DMS53 (cell line): ENCODE measurements at regions not wholly inside any gene's neighbourhood (a gene's known extent, or its start where the extent isn't known, plus 50 kb on each side); places are given as distances from the start of the nearest gene placed in this dataset.
A peak's percentile ranks its signal among the peaks of the same experiment; 100 is the strongest.
"Not testable (repeated sequence)": the region's sequence is repeated elsewhere in the genome, so short reads cannot be mapped to it uniquely, and the experiment has no call there.

ENCODE experiments used
- DNase-seq: peaks from one replicate; lab custom pipeline; 2025; lab: John Stamatoyannopoulos, UW

DNA sequence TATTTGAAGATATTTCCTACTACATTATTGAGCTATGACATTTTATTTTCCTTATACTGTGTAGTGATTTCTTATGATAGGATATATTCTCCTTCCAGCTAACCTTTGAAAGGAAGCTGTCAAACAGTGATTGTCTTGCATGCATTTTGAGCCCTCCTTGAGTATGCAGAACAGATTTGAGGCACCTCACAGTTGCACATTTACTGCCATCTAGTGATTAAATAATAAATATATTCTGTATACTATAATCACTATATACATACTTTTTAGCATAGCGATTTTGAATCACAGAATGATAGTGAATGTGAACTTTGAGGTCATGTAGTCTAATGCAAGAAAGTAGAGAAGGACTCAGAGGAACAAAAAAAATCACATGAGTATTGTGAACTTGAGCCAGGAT lies 268.4 kb upstream of the CDH19 start:
- peak; percentile 69 for DNase-seq

DNA sequence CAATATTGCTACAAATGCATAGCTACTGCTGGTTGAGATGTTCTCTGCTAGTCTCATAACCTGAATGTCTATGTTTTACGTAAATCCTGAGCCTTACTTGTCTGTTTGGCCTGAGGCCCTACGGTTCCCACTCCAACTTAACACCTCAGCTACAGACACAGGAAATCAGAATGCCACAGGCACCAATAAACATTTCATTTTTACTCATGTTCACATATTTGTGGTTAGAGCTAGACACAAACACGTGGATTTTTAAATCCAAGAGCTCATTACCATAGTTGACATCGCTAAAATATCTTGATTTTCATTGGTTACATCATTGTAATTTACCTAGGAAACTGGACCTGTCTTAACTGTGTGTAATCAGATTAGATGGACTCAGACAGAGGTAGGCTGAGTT lies 263.8 kb upstream of the CDH19 start:
- DNase-seq: no peak

DNA sequence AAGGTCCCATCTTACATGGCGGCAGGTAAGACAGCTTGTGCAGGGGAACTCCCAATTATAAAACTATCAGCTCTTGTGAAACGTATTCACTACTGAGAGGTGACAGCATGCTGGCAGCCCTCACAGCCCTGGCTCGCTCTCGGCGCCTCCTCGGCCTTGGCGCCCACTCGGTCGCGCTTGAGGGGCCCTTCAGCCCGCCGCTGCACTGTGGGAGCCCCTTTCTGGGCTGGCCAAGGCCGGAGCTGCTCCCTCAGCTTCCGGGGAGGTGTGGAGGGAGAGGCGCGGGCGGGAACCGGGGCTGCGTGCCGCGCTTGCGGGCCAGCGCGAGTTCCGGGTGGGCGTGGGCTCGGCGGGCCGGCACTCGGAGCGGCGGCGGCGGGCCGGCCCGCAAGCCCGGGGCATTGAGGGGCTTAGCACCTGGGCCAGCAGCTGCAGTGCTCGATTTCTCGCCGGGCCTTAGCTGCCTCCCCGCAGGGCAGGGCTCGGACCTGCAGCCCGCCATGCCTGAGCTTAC lies 262.6 kb upstream of the CDH19 start:
- DNase-seq: not testable (repeated sequence)

DNA sequence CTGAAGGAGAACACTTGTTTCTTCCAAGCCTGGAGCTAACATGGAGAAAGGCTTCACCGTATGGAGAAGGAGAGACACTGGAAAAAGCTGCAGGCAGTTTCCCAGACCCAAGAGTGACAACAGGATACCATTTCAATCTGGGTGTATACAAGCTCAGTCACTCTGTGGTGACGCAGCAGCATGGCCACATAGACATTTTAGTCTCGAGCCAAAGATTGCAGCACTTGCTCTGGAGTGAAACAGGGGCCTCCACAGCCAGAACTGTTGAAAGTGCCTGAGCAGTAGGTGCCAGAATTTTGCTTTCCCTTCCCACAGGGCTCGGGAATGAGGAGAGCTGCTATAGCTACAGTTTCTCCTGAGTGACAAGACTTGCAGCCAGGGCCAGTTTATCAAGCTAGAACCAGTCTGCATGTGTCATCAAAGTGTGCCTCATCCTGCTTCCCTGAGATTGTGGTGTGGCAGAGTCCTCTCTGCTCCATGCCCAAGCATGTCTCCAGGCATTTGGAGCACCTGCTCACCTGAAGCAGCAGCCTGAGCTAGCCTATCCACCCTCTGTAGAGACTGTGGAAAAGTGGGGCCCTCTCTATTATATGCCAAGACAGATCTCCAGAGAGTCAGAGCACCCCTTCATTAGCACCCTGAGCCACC lies 234.6 kb upstream of the CDH19 start:
- peak; percentile 50 for DNase-seq

DNA sequence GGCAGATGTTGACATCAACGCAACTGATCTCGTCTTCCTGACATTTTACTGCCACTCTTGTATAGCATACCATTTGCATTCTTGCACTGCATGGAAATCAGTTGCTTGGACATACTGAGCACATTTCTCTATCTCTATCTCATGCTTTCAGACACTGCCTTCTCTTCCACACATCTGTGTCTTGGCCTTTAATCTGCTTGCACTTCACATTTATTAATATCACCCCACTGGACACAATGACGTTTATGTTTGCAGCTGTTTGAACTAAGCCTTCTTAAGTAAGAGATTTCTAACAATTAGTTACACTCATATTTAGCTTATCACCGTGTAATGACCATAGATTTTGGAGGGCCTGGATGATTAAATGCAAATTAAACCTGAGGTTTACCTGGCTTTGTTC lies 229.8 kb upstream of the CDH19 start:
- DNase-seq: no peak

DNA sequence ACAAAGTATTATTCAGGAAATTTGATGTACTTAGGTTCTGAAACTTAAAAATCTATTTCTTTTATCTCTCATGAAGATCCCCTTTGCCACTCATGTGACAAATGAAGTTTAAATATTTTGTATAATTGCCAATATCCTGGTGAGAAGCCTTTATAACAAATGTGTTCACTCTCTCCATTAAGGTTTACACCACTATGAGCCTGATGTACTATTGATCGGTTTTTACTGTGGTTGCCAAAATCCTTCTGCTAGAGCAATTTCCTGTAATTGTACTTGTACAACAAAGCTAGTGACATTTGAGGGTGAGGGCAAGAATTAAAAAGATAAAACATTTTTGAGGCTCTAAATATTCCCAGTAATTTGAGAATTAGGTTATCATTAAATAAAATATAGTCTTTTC lies 222.3 kb upstream of the CDH19 start:
- DNase-seq: no peak

DNA sequence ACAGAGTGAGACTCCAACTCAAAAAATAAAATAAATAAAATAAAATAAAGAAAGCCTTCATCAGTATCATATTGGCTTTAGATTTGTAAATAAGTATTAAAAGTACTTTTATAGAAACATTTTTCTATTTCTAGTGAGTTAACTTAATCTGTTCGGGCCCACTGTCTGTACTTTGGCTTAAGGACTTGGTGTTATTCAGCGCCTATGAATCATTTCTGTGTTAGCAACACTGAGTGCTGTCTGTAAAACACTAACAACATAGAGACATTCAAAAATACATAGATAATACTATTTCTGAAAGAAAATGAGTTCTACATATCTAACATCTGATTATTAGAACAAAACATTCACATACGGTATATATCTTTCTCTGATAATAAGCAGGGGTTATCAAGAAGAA lies 221.5 kb upstream of the CDH19 start:
- DNase-seq: no peak

DNA sequence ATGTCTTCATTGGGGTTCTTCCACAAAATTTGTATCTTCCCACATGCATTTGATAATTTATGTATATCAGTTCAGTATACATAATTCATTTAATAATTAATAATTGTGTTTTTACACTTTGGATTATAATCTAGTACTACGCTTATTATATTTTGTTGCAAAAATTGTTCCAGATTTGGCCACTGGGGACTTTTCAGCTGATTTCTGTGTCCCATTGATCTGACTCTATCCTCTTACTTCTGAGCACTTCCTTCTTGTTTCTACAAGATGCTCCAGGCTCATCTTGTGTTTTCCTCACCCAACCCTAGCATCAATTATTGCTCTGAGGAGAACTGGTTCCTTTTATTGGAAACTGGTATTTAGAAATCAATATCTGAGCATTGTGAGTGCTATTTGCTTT lies 215.3 kb upstream of the CDH19 start:
- peak; percentile 41 for DNase-seq

DNA sequence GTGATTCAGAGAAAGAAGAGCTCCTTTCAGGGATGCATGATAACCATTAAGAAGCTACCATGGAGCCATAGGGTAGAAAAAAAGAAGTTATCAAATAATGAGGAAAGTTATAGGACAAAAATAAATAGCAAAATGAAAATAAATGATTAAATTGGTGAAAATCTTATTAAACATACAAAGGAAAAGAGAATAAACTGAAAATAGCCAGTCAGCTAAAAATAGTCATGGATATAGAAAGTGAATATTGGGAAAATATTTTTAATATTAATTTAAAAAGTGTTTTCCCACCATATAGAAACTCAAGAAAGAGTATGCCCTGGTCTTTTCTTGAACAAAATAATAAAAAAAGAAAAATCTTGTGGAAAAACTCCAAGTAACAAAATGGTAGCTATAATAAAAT lies 209.2 kb upstream of the CDH19 start:
- no peak for DNase-seq

DNA sequence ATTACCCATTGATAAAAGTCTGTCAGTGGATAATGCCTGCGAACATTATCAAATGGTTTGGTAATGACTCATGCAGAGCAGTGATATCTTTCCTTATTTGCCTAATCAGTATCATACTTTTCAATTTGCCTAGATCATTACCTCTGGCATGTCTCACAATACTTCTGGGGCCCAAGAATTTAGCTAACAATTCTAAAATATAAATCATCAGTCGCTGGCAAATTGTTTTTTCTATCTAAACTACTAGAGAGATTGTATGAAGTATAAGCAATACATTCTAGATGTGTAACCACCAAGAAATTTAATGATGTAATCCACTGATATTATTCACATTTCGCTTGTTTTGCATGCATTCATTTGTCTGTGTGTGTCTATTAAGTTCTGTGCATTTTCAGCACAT lies 191.2 kb upstream of the CDH19 start:
- no peak for DNase-seq

DNA sequence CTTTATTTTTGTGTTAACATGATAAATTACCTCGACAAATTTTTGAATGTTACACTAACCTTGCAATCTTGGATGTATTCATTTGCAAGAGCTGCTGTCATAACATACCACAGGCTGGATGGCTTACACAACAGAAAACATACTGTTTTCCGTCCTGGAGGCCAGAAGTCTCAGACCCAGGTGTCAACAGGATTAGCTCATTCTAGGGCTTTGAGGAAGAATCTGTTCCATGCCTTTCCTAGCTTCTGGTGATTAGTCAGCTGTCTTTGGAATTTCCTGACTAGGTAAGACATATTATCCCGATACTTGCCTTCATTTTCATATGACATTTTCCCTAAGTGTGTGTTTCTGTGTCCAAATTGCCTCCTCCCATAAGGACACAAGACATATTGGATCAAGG lies 188.6 kb upstream of the CDH19 start:
- no peak for DNase-seq

DNA sequence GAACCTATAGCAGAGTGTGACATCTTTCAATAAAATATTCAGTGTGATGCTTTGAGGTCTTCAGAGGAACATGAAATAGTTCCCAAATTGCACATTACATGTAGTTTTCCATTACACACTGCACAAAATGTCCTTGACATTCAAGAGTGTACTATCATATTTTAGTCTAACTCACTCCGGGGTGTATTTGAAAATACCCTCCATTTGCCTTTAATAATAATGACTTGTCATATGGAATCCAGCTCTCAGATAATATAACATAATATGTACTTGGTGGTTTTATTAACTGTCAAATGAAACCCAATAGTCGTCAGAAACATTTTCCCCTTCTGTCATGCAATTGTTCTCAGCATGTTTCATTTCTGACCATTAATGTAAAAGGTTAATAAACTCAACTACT lies 176.7 kb upstream of the CDH19 start:
- DNase-seq: no peak

DNA sequence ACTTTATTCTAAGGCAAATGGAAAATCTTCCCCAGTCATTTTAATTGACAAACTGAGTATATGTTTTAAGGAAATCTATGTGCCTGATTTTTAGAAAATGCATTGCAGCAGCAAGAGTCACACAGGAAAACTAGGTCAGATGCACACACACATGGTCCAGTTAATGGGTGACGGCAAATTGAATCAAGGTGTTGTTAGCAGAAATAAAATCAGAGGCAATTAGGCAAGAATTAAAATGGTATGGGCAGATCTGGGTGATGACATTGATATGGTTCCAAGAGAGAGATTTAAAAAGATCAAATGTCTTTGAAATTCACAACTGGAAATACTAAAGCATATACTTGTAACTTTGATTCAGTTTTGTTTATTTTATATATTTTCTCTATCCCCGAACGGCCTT lies 174.2 kb upstream of the CDH19 start:
- DNase-seq: no peak

DNA sequence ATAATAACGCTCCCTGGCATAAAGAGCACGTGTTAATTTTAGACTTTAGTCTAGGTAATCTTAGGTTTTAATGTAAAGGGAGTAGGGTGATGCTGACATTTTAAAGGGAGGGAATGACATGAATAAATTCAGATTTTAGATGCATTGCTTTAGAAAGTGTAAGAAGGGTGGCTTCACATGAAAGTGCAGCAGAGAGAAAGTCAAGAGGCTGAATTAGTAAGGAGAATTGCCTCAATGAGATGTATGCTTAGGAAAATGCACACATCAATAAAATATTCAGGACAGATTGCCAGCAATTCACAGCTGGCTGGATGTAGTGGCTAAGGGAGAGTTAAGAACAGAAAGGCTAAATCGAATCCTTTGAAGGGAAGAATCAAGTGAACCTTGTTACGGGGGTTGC lies 165.5 kb upstream of the CDH19 start:
- DNase-seq: no peak

DNA sequence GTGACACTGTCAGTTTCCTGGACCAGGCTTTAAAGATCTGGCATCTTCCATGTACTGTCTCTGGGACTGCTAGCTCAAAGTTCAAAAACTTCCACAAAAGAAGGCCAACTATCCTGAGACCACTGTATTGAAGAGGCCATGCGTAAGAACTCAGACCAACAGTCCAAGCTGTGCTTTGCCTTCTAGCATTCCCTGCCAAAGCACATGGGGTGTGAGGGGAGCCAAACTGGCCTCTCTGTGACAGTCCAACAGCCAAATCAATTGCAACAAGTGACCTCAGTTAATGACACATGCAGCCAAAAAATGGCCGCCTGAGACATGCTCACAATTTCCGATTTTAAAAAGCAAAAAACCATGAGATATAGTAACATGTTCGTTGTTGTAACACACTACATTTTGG lies 160.3 kb upstream of the CDH19 start:
- no peak for DNase-seq

DNA sequence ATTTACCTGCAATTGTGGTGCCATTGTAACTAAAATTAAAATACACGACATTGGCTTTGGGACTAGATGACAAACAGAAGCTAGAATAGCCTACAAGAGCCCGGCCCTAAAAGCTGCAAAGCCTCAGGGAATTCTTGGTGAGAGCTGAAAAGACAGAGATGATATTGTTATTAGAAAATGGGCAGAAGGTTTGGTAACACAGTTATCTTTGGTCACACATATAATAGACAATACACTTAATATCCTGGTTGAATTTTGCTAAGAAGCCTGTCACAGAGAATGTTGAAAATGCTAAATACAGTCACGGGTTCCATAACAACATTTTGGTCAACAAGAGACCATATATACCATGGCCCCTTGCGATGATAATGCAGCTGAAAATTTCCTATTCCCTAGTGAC lies 157.3 kb upstream of the CDH19 start:
- DNase-seq: no peak

DNA sequence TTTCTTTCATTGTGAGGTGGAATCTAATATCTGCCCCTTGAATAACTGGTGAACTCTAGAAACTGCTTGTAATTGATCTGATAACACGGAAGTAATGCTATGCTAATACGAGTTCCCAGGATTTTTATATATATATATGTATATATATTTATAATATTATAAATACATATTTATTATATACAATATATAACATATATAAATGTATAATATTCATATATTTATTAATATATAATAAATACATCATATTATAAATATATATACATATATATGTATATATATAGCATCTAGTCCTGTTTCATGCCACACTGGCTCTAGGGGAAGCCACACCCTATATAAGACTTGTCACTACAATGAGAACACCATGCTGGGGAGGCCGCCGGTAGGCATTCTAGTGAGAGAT lies 156.7 kb upstream of the CDH19 start:
- no peak for DNase-seq

DNA sequence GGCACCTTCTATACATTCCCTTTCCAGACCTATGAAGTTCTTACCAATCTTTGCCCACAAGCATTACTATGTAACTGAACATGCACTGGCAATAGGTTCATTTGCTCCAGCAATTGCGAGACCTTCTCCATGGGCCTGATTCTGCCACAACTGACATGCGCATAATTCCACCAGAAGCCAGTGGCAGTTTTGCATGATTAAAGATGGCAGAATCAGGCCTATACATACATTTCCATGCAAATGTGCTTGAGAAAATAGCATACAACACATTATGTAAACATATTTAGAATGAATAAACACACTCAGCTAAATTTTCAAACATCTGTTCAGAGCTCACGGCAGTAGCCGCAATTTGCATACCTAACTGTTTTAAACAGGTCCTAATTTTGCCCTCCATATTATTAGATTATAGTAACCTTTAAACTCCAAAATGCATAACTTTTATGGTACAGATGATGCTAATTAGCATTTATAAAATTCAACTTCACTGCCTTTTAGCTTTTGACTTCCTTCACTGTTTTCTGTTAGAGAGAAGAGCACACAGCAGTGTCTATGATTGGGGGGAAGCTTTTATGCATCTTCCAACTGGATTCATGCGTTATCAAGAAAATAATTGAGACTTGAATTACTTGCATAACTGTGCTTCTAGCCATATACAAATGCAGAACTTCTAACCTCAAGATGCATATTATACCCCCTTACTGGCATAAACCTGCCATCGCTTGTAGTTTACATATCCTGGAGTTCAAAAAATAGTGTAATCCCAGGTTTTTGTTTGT lies 155.3 kb upstream of the CDH19 start:
- DNase-seq: no peak

DNA sequence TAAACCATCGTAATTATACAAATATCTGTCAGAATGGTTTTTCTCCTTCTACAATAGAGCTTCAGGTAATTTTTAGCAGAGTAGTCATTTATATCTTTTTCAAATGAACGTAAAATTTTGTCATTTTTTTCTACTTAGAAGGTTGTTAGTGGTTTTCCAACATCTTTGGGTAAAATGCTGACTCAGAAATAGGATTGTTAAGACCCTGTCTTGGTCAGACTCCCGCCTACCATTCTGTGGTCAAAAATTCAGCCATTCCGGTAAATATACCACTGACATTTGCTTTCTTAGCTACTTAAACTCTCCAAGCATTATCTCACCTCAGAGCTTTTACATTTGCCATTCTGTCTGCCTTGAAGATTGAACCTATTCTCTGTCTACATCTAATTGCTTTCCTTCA lies 154.1 kb upstream of the CDH19 start:
- DNase-seq: no peak

DNA sequence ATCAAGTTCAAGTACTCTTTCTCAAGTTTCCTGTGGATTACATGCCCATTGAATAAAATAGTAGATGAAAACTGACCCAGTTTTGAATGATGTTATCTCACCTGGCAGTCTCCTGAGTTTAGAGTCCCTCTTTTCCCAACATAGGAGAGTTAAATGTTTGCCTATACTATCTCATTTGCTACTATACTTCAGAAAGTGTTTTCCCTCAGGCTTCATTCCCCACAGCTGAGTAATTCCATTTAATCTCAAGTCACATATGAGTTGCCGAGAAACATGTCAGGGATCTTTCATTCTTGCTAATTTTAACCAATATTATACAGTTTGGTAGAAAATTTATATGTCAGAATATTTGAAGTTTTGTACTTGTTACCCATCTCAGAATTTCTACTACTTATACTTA lies 150.4 kb upstream of the CDH19 start:
- no peak for DNase-seq

DNA sequence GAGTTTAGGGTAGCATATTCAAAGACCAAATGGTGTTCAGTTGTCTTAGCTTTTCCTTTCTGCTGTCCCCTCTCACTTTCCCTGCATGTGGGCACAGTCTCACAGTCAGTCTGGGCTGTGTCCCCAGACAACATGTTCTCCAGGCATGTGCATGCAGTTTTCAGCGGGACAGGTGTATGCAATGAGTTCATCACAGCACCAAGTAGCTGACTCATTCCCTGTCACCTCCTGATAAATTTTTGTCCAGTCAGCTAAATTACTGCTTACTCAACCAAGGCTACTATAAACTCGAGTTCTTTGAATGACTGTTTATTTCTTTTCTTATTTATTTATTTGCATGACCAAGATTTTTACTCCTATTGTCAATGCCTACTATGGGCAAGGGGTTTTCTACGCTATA lies 148.8 kb upstream of the CDH19 start:
- peak; percentile 89 for DNase-seq

DNA sequence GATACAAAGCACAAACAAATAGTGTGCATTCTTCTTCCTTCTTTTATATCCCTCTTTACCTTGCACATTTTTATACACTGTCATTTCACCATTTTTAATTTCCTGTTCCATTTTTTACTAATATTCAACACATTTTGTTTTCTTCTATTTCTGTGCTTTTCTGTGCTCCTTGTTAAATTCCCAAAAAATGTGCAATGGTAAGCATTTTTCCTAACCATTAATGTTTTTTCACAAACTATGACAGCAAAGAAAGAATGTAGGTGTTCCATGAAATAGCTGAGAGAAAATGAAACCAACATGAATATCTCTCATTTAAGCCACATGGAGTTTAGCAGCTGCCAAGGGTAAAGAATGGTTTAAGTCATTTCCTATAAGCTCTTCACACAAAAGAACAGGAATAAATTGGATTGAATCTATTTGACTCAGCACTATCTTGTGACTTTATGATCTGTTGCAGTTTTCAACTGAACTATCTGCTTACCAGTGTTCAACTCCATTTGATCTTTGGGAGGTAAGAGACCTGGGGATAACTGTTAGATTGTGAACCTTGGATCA lies 145.7 kb upstream of the CDH19 start:
- peak; percentile 18 for DNase-seq

DNA sequence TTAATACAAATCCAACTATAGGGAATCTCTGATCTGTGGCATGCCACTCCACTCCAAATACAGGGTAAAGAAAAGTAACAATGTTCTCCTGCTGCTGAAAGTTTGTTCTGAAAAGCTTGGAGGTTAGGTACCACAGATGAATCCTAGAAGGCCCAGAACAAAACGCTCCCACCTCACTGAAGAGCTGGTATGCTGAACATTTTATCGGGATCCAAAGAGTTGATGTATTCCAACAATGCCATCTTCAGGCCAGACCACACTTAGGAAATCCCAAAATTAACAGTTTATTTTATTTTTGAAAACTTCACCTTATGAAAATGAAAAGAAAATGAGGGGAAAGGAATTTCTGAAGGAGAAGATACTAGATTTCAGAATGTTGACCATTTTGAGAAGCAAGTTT lies 145.1 kb upstream of the CDH19 start:
- peak; percentile 45 for DNase-seq

DNA sequence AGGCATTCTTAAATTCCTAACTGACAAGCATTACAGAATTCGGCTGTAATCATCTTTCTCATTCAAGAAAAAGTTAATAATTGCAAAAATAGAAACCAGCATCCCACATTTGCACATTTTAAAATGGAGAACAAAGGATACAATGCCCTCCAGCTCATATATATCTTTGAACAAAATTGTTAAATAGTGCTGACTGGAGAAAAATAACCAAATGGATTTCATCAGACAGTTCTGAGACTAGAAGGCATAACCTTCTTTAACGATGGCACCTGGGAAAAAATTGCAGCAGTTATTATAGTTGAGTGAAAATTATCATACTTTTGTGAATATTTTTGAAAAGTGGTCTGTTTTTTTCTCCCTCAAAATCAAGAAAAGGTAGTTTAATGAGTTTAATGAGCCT lies 138.9 kb upstream of the CDH19 start:
- DNase-seq: no peak
